Upper lobe of left lung (tissue), 4 donors: ENCODE measurements at regions not wholly inside any gene's neighbourhood (a gene's known extent, or its start where the extent isn't known, plus 50 kb on each side); places are given as distances from the start of the nearest gene placed in this dataset.

Source experiments
- POLR2A ChIP-seq, 4 donors: fragments of 450-650 bp; IDR thresholded peaks; one replicate each; pipeline ENCODE4 v1.5.1; 2016 to 2017; ENCODE audit warnings: antibody characterized with exemption in 4 of 4, mild to moderate bottlenecking in 2 of 4
- TF ChIP-seq, protein P1 (sequence below), 6 experiments: fragments of 450-650 bp in 4 of 6; fragments of 200-600 bp in 2 of 6; sonication (generic) in 2 of 6; IDR thresholded peaks; one replicate each; pipeline ENCODE4 v1.5.1; 2016 to 2019; ENCODE audit warnings: antibody characterized with exemption in 6 of 6

- TF ChIP-seq, protein P1, sequence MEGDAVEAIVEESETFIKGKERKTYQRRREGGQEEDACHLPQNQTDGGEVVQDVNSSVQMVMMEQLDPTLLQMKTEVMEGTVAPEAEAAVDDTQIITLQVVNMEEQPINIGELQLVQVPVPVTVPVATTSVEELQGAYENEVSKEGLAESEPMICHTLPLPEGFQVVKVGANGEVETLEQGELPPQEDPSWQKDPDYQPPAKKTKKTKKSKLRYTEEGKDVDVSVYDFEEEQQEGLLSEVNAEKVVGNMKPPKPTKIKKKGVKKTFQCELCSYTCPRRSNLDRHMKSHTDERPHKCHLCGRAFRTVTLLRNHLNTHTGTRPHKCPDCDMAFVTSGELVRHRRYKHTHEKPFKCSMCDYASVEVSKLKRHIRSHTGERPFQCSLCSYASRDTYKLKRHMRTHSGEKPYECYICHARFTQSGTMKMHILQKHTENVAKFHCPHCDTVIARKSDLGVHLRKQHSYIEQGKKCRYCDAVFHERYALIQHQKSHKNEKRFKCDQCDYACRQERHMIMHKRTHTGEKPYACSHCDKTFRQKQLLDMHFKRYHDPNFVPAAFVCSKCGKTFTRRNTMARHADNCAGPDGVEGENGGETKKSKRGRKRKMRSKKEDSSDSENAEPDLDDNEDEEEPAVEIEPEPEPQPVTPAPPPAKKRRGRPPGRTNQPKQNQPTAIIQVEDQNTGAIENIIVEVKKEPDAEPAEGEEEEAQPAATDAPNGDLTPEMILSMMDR (IDR thresholded peaks at IDR 0.05), result peak in 5 of 6 experiments; percentile 27 to 81 (median 63)
- no peak for TF ChIP-seq POLR2A (IDR thresholded peaks at IDR 0.05)
Observed at GRCh38 chr7:65722361-65722792, 150.5 kb upstream of the VKORC1L1 start.
